Neural crest cell (in vitro differentiated cells): ENCODE measurements at regions not wholly inside any gene's neighbourhood (a gene's known extent, or its start where the extent isn't known, plus 50 kb on each side); places are given as distances from the start of the nearest gene placed in this dataset.

Source experiments
- DNase-seq: peaks from one replicate; pipeline ENCODE4 v3.0.0; 2021; ENCODE audit warnings: low read depth, mixed read lengths, low spot score
- H3K27ac Mint-ChIP-seq: one replicate; pipeline ENCODE4 v1.8.0; 2021; ENCODE audit warnings: mild to moderate bottlenecking, mixed read lengths; ENCODE audit not compliant: unreplicated experiment
- H3K27me3 Mint-ChIP-seq: 2 replicates; pipeline ENCODE4 v1.8.0; 2021; ENCODE audit warnings: low read depth, mild to moderate bottlenecking, mixed read lengths
- H3K36me3 Mint-ChIP-seq: 2 replicates; pipeline ENCODE4 v1.8.0; 2021; ENCODE audit warnings: low read depth, mild to moderate bottlenecking, mixed read lengths
- H3K4me1 Mint-ChIP-seq: 2 replicates; pipeline ENCODE4 v1.8.0; 2021; ENCODE audit warnings: mixed read lengths
- H3K4me3 Mint-ChIP-seq: one replicate; pipeline ENCODE4 v1.8.0; 2021; ENCODE audit warnings: mild to moderate bottlenecking, mixed read lengths
- H3K9me3 Mint-ChIP-seq: 2 replicates; pipeline ENCODE4 v1.8.0; 2021; ENCODE audit warnings: mixed read lengths
- TF ChIP-seq, protein P1 (sequence below): fragments of 200-600 bp; sonication (generic); conservative IDR thresholded peaks from 2 replicates; pipeline ENCODE4 v1.5.0; 2021; ENCODE audit warnings: antibody characterized with exemption, mild to moderate bottlenecking

DNA sequence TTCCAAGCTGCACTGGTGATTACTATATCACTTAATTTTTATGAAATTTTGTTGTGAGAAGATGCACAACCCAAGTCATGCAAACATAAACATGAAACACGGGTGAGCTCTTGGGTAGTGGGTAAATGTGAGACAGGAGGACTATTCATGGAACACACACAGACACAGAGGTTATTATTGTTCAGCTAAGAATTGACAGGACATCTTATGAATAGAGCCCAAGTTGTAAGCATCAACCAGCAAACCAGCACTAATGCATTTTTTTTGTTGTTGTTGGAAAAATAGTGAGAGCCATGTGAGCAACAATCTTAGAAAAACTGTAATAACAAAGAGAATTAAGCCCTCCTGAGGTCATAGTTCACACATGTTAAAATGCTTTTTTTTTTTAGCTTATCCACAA is 1179.7 kb downstream of the GATA3 start:
- no peak overlapping the region for H3K4me3 Mint-ChIP-seq
- H3K4me1 Mint-ChIP-seq, result peaks cover 6% of the 10 kb centered on the region
- H3K36me3 Mint-ChIP-seq, result no peaks in the 10 kb centered on the region
- no peaks in the 10 kb centered on the region for H3K9me3 Mint-ChIP-seq
- no peak for DNase-seq
- H3K27me3 Mint-ChIP-seq, result no peaks in the 10 kb centered on the region
- H3K27ac Mint-ChIP-seq, result no peak overlapping the region
- TF ChIP-seq, protein P1, sequence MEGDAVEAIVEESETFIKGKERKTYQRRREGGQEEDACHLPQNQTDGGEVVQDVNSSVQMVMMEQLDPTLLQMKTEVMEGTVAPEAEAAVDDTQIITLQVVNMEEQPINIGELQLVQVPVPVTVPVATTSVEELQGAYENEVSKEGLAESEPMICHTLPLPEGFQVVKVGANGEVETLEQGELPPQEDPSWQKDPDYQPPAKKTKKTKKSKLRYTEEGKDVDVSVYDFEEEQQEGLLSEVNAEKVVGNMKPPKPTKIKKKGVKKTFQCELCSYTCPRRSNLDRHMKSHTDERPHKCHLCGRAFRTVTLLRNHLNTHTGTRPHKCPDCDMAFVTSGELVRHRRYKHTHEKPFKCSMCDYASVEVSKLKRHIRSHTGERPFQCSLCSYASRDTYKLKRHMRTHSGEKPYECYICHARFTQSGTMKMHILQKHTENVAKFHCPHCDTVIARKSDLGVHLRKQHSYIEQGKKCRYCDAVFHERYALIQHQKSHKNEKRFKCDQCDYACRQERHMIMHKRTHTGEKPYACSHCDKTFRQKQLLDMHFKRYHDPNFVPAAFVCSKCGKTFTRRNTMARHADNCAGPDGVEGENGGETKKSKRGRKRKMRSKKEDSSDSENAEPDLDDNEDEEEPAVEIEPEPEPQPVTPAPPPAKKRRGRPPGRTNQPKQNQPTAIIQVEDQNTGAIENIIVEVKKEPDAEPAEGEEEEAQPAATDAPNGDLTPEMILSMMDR, result no peak

DNA sequence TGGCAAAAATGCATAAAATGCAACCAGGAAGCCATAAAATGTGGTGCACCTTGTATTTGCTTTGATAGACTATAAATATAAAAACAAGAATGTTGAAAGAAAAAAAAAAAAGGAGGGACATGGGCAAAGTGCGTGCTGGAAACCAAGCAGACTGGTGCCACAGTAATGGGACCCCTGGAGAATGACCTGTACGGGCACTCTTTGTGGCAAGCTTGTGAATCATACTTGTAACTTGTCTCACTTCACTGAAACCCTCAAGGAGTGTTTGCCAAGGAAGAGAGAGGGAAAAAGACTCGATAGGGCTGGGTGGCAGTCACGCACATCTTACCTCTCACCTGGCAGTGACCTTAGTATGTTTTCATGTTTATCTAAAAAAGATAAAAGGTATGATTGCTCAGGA is 1183.6 kb downstream of the GATA3 start:
- TF ChIP-seq, protein P1, result no peak
- Mint-ChIP-seq H3K9me3 (no peaks in the 10 kb centered on the region), H3K27ac (no peak overlapping the region), H3K27me3 (no peaks in the 10 kb centered on the region), H3K36me3 (no peaks in the 10 kb centered on the region), H3K4me3 (no peak overlapping the region), H3K4me1 (peaks cover 6% of the 10 kb centered on the region)
- DNase-seq, result no peak

DNA sequence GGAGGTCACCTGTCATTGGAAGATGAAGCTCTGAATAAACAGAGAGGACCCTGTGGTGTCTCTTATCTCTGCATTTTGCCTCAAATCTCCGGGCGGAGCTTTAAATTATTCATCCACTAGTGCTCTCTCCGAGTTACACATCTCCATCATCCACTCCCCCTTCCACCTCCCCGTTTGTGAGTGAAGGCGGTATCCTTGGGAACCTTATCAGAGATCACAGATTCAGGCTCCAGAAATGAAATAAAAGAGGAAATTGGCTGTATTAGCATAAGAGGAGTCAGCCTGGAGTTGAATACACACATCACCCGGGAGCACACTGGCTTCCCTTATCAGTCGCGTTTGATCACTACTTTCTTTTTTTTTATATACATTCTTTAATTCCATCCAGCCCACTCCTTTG is 1184.8 kb downstream of the GATA3 start:
- H3K36me3 Mint-ChIP-seq, result no peaks in the 10 kb centered on the region
- H3K4me1 Mint-ChIP-seq, result peaks cover 7% of the 10 kb centered on the region
- TF ChIP-seq, protein P1, result no peak
- no peaks in the 10 kb centered on the region for H3K9me3 Mint-ChIP-seq
- H3K27me3 Mint-ChIP-seq, result no peaks in the 10 kb centered on the region
- DNase-seq, result no peak
- no peak overlapping the region for H3K27ac Mint-ChIP-seq
- H3K4me3 Mint-ChIP-seq, result no peak overlapping the region

DNA sequence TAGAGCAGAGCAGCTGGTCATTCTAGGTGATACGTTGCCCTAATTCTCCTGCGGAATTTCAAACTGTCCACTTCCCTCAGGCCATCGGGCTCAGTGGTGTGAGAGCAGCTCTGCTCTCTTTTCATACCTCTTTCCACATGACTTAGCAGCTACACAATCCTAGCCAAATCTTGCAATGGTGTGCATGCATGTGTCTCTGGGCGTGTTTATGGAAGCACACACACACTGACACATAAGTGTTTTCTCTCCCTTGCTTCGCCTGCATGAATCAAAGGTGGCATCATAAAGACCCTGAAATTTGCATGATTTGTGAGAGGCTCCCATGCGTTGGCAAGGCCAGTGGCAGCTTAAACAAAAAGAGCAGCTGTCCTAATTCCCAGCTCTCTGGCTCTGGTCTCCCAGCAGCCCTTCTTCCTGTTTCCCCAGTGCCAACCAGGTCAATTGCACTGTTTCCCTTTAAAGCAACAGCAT is 1189.5 kb downstream of the GATA3 start:
- Mint-ChIP-seq H3K27ac (no peak overlapping the region), H3K27me3 (no peaks in the 10 kb centered on the region), H3K36me3 (no peaks in the 10 kb centered on the region)

DNA sequence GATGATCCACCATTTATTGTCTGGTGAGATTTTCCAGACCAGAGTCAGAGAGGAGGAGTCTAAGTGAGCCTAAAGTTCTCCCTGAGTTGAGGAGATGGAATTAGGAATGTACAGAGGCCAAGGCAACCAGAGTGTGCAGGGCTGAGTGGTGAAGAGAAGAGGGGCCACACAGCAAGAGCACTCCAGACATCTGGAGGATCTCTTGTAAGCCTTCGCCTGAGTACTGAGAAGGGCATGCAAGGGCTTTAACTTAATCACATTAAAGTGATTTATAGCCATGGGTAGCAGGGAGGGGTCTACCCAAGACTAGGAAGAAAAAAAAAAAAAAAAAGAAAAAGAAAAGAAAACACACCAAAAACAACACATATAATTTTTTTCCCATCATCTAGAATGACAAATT is 1190.4 kb downstream of the GATA3 start:
- TF ChIP-seq, protein P1, result no peak
- peaks cover 6% of the 10 kb centered on the region for H3K4me1 Mint-ChIP-seq
- no peak overlapping the region for H3K4me3 Mint-ChIP-seq
- DNase-seq, result no peak
- no peak overlapping the region for H3K27ac Mint-ChIP-seq
- H3K27me3 Mint-ChIP-seq, result no peaks in the 10 kb centered on the region
- H3K9me3 Mint-ChIP-seq, result peaks cover 10% of the 10 kb centered on the region
- no peaks in the 10 kb centered on the region for H3K36me3 Mint-ChIP-seq

More for the DNA sequence above, 1189.5 kb downstream of the GATA3 start:
- Mint-ChIP-seq H3K4me1 (peaks cover 6% of the 10 kb centered on the region), H3K9me3 (peaks cover 2% of the 10 kb centered on the region), H3K4me3 (no peak overlapping the region)
- DNase-seq, result no peak
- TF ChIP-seq, protein P1, result no peak

DNA sequence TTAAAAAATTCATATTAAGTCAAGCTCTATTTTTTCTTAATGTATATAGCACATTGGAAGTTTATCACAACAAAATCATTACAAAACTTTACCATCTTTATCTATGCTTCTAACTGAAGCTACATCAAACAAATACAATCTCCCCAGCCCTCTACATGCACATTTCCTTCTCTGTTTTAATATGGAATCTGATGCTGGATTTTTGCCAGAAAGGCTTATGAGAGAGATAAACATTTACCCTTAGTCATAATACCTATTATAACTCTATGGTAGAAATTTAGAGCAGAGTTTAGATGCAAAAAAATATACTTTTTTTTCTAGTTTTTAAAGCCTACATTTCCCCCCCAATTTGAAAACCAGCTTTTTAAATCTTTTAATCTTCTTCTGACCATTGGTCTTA is 1198.6 kb downstream of the GATA3 start:
- H3K27ac Mint-ChIP-seq, result no peak overlapping the region
- H3K27me3 Mint-ChIP-seq, result peaks cover 22% of the 10 kb centered on the region
- TF ChIP-seq, protein P1, result no peak
- no peak overlapping the region for H3K4me3 Mint-ChIP-seq
- peaks cover 20% of the 10 kb centered on the region for H3K9me3 Mint-ChIP-seq
- no peaks in the 10 kb centered on the region for H3K36me3 Mint-ChIP-seq
- no peak for DNase-seq
- no peaks in the 10 kb centered on the region for H3K4me1 Mint-ChIP-seq
